ENCODE measurements at regions not wholly inside any gene's neighbourhood (a gene's known extent, or its start where the extent isn't known, plus 50 kb on each side); places are given as distances from the start of the nearest gene placed in this dataset.

- TF ChIP-seq GLIS3 (CRISPR knock-in tag; IDR thresholded peaks at IDR 0.05) (no peak), PATZ1 (CRISPR knock-in tag; IDR thresholded peaks at IDR 0.05; ENCODE audit: borderline replicate concordance) (no peak), TSHZ2 (CRISPR knock-in tag; IDR thresholded peaks at IDR 0.05) (no peak), ARNTL (CRISPR knock-in tag; IDR thresholded peaks at IDR 0.05; ENCODE audit: borderline replicate concordance, low read depth) (no peak), RARB (CRISPR knock-in tag; IDR thresholded peaks at IDR 0.05) (no peak), TCF4 (CRISPR knock-in tag; IDR thresholded peaks at IDR 0.05; ENCODE audit: borderline replicate concordance) (no peak), ZFP3 (CRISPR knock-in tag; IDR thresholded peaks at IDR 0.05) (no peak), ISL1 (CRISPR knock-in tag; IDR thresholded peaks at IDR 0.05) (no peak), PPARA (CRISPR knock-in tag; IDR thresholded peaks at IDR 0.05; ENCODE audit: borderline replicate concordance) (no peak), POU6F1 (CRISPR knock-in tag; IDR thresholded peaks at IDR 0.05; ENCODE audit: borderline replicate concordance, low read depth) (no peak), TOX (CRISPR knock-in tag; IDR thresholded peaks at IDR 0.05; ENCODE audit: borderline replicate concordance) (no peak), CSDC2 (CRISPR knock-in tag; IDR thresholded peaks at IDR 0.05) (no peak), BACH2 (CRISPR knock-in tag; IDR thresholded peaks at IDR 0.05; ENCODE audit: borderline replicate concordance) (no peak)
Observed at GRCh38 chr4:23967281-23967680, 77.4 kb upstream of the PPARGC1A start.
